Esophagus squamous epithelium (tissue), 5 donors: ENCODE measurements at regions not wholly inside any gene's neighbourhood (a gene's known extent, or its start where the extent isn't known, plus 50 kb on each side); places are given as distances from the start of the nearest gene placed in this dataset.

Experiments
- DNase-seq: peaks from one replicate; lab custom pipeline; 2025; lab: John Stamatoyannopoulos, UW
- H3K27ac ChIP-seq, 4 donors: fragments of 200-600 bp; sonication (generic); one replicate each; pipeline ENCODE4 v1.5.1; 2016 to 2019; ENCODE audit warnings: mild to moderate bottlenecking in 1 of 4
- H3K27me3 ChIP-seq, 4 donors: fragments of 200-600 bp; sonication (generic); 1 replicate in 3 of 4; 2 replicates in 1 of 4; pipeline versions ENCODE4 v1.5.1 to v1.6.0; 2017 to 2021; ENCODE audit warnings: antibody characterized with exemption in 1 of 4
- H3K36me3 ChIP-seq, 3 donors: fragments of 200-600 bp; sonication (generic); one replicate each; pipeline ENCODE4 v1.5.1; 2016 to 2019
- H3K4me1 ChIP-seq, 3 donors: fragments of 200-600 bp; sonication (generic); one replicate each; pipeline ENCODE4 v1.5.1; 2017 to 2019
- H3K4me3 ChIP-seq, 4 donors: fragments of 200-600 bp; sonication (generic); 1 replicate in 3 of 4; 2 replicates in 1 of 4; pipeline ENCODE4 v1.5.1; 2016 to 2019; ENCODE audit warnings: mild to moderate bottlenecking in 2 of 4, moderate library complexity in 1 of 4
- H3K9me3 ChIP-seq, 3 donors: fragments of 200-600 bp; sonication (generic); one replicate each; pipeline ENCODE4 v1.5.1; 2016 to 2019
- POLR2A ChIP-seq, 4 donors: fragments of 450-650 bp; IDR thresholded peaks; one replicate each; pipeline ENCODE4 v1.6.1; 2017; ENCODE audit warnings: antibody characterized with exemption in 4 of 4, mild to moderate bottlenecking in 4 of 4, moderate library complexity in 3 of 4
- WGBS, 2 donors: methylation state at CpG; one replicate each; pipeline ENCODE4 v1.1.5; 2018; 5-methylcytosine and 5-hydroxymethylcytosine counted together
- intact Hi-C: fragments of 100-400 bp; cut with DNase I; formaldehyde crosslinking; loops from one replicate; pipeline ENCODE4 v1.15.0; 2022
- TF ChIP-seq, protein P1 (sequence below), 6 experiments: fragments of 450-650 bp in 4 of 6; fragments of 200-600 bp in 2 of 6; sonication (generic) in 2 of 6; IDR thresholded peaks; one replicate each; pipeline ENCODE4 v1.5.1; 2016 to 2019; ENCODE audit warnings: antibody characterized with exemption in 6 of 6, mild to moderate bottlenecking in 4 of 6, moderate library complexity in 4 of 6
- donor health status: DM: yes; HTN: yes; CAD: no.

DNA sequence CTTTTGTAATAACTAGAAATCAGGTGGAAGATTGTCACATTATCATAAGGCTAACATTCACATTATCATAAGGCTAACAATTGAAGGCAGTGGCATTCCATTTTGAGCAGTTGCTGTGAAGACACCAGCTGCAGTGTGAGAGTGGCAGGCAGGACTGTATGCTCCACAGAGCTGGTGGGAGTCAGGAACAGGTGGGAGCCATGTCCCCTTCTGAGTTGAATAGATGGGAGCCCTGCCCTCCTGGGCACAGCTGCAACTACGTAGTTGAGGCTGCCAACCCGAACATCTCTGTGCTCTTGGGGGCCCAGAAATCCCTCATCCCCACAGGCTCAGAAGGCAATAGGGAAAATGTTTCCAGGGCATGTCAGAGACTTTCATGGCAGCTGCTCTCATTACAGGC is 1627.6 kb downstream of the SI start:
- no peaks in the 10 kb centered on the region for H3K4me1 ChIP-seq
- DNase-seq: no peak
- no peaks in the 10 kb centered on the region for H3K27me3 ChIP-seq
- TF ChIP-seq, protein P1, sequence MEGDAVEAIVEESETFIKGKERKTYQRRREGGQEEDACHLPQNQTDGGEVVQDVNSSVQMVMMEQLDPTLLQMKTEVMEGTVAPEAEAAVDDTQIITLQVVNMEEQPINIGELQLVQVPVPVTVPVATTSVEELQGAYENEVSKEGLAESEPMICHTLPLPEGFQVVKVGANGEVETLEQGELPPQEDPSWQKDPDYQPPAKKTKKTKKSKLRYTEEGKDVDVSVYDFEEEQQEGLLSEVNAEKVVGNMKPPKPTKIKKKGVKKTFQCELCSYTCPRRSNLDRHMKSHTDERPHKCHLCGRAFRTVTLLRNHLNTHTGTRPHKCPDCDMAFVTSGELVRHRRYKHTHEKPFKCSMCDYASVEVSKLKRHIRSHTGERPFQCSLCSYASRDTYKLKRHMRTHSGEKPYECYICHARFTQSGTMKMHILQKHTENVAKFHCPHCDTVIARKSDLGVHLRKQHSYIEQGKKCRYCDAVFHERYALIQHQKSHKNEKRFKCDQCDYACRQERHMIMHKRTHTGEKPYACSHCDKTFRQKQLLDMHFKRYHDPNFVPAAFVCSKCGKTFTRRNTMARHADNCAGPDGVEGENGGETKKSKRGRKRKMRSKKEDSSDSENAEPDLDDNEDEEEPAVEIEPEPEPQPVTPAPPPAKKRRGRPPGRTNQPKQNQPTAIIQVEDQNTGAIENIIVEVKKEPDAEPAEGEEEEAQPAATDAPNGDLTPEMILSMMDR (IDR thresholded peaks at IDR 0.05): no peak
- no peak for TF ChIP-seq POLR2A (IDR thresholded peaks at IDR 0.05)
- no peak overlapping the region for H3K27ac ChIP-seq
- H3K9me3 ChIP-seq: no peaks in the 10 kb centered on the region
- no peak overlapping the region for H3K4me3 ChIP-seq
- intact Hi-C loops: no loop called here
- H3K36me3 ChIP-seq: no peaks in the 10 kb centered on the region
- WGBS, 2 donors: 76% methylated on average over 2 of the region's 2 CpGs; no CpG with 5 or more reads in 1 of the 2 donors

DNA sequence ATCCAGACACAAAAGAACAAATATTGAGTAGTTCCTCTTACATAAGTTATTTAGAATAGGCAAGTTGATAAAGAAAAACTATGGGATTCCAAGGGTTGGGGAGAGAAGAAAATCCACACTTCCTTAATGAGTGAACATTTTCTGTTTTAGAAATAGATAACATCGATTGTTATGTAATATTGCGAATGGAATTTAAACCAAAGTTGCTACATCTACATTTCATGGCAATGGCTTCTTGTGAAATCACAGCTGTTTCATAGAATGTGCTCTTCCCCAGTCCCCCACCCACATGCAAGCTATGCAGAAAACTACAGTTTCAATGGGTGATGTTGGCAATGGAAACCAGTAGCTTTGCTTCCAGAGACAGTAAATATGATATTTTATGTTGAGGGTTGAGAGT is 1639.5 kb downstream of the SI start:
- intact Hi-C loops: no loop called here
- no peak for TF ChIP-seq POLR2A (IDR thresholded peaks at IDR 0.05)
- TF ChIP-seq, protein P1 (IDR thresholded peaks at IDR 0.05): no peak
- Histone ChIP-seq H3K27me3 (no peaks in the 10 kb centered on the region), H3K4me3 (no peak overlapping the region), H3K27ac (no peak overlapping the region), H3K4me1 (no peaks in the 10 kb centered on the region), H3K36me3 (no peaks in the 10 kb centered on the region), H3K9me3 (peaks cover 0 to 7% (median 0%) of the 10 kb centered on the region in 3 donors)
- WGBS, 2 donors: 77 to 84% methylated on average over 2 of the region's 2 CpGs
- DNase-seq: no peak

DNA sequence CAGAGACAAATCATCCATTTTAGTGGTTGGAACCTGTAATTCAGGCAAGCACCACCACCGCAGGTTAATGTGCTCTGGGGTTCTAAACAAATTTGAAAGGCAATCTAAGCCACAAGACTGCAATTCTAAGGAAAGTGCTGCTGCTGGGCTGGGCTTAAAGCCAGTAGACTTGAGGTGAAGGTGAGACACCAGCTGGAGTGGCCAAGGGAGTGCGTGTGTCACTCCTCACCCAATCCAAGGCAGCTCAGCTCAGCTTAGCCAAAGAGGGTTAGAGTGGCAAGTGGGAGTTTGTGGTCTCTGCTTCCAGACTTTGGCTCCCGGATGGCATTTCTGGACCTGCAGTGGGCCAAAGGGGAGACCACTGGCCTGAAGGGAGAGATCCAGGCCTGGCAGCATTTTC is 1655.6 kb downstream of the SI start:
- 93% methylated on average over 2 to 3 of the region's 3 CpGs for WGBS, 2 donors
- no peaks in the 10 kb centered on the region for H3K36me3 ChIP-seq
- no peak for TF ChIP-seq POLR2A (IDR thresholded peaks at IDR 0.05)
- TF ChIP-seq, protein P1 (IDR thresholded peaks at IDR 0.05): no peak

DNA sequence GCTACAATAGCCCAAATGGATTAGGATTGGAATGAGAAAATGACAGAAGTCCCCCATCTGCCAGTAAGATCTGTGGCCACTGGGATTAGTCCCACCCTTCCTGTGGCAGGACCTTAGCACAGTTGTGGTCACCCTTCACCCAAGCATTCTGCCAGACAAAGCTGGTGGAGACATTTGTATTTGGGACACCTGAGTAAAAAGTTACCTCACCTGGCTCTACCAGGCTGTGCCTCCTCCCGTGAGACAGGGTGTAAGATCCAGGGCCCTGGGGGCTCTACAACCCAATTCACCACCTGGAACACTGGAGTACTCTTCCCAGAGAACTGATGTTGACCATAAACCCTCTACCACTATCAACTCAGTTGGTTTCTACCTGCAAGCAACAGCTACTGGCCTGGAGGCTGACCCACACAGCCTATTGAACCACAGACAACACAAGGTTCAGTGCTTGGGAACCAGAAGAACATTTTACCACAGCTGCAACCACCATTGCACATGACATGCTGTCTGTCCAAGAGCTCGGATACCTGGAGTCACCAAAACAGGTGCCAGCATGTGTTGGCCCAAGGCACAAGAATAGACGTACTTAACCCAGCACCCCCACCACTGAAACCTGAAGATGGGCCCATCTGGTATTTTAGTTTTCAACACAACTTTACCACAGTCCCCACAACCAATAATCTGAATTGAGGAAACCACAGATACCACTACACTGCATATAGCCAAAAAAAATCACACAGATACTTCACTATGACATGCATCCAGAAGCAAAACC is 1686.7 kb downstream of the SI start:
- intact Hi-C loops: no loop called here

More for the DNA sequence above, 1655.6 kb downstream of the SI start:
- Histone ChIP-seq H3K27ac (no peak overlapping the region), H3K4me3 (no peak overlapping the region), H3K9me3 (peaks cover 0 to 6% (median 0%) of the 10 kb centered on the region in 3 donors), H3K4me1 (no peaks in the 10 kb centered on the region), H3K27me3 (no peaks in the 10 kb centered on the region)
- DNase-seq: no peak
- intact Hi-C loops: no loop called here

DNA sequence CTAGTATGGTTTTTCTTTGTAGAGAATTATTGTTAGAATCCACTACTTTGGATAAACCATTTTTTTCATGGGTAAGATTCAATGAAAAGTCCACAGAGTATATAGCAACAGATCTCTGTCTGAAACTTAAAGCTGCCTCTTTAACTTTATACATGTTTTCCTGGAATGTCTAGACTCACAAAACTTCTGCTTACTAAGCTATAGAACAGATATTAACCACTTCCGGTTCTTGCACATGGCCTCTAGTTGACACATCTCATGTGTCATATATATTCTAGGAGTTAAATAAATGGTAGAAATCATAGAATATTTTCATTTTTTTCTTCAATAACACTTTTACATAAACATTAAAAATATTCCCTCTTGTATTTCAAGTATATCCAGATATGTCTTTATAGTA is 1693.9 kb downstream of the SI start:
- Histone ChIP-seq H3K36me3 (no peaks in the 10 kb centered on the region), H3K27ac (no peak overlapping the region), H3K4me3 (no peak overlapping the region), H3K4me1 (no peaks in the 10 kb centered on the region), H3K9me3 (no peaks in the 10 kb centered on the region), H3K27me3 (no peaks in the 10 kb centered on the region)
- DNase-seq: no peak
- 59 to 96% methylated on average over 1 of the region's 1 CpG for WGBS, 2 donors
- TF ChIP-seq, protein P1 (IDR thresholded peaks at IDR 0.05): no peak
- TF ChIP-seq POLR2A (IDR thresholded peaks at IDR 0.05): no peak
- intact Hi-C loops: no loop called here

More for the DNA sequence above, 1686.7 kb downstream of the SI start:
- H3K4me1 ChIP-seq: no peaks in the 10 kb centered on the region
- no peak for DNase-seq
- 86% methylated on average over 2 to 3 of the region's 3 CpGs for WGBS, 2 donors
- H3K27ac ChIP-seq: no peak overlapping the region
- no peaks in the 10 kb centered on the region for H3K27me3 ChIP-seq
- H3K4me3 ChIP-seq: no peak overlapping the region
- TF ChIP-seq, protein P1 (IDR thresholded peaks at IDR 0.05): no peak
- no peak for TF ChIP-seq POLR2A (IDR thresholded peaks at IDR 0.05)
- no peaks in the 10 kb centered on the region for H3K36me3 ChIP-seq
- H3K9me3 ChIP-seq: no peaks in the 10 kb centered on the region
